ENCODE measurements at regions not wholly inside any gene's neighbourhood (a gene's known extent, or its start where the extent isn't known, plus 50 kb on each side); places are given as distances from the start of the nearest gene placed in this dataset.

DNA sequence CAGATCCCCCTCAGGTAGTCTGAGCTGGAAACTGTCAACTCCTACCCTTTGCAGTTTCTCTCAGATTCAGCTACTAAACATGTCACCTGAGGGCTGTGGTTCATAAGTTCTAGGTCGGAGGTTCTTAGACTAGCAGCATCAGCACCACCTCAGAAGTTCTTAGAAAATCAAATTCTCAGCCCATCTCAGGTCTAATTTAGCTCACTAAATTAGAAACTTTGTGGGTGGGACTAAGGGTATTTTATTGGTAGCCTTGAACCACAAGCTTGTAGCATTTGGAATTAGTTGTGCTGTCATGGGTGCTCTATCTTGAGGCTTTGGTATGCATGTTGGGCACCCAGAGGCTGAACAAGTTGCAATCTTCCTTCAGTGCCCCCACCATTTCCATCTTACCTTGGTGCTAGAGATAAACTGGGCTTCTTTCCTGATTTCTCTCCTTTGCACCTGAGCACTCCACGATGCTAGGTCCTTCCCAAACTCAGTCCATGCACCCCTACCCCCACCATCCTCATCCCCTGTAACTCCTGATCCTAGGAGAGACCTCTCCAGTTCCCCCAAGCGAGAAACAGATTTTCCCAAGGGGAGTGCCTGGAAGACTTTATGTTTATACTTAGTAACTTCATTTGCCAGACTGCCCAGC is 54.2 kb downstream of the S1PR1 start:
- no peak for FAIRE-seq

DNA sequence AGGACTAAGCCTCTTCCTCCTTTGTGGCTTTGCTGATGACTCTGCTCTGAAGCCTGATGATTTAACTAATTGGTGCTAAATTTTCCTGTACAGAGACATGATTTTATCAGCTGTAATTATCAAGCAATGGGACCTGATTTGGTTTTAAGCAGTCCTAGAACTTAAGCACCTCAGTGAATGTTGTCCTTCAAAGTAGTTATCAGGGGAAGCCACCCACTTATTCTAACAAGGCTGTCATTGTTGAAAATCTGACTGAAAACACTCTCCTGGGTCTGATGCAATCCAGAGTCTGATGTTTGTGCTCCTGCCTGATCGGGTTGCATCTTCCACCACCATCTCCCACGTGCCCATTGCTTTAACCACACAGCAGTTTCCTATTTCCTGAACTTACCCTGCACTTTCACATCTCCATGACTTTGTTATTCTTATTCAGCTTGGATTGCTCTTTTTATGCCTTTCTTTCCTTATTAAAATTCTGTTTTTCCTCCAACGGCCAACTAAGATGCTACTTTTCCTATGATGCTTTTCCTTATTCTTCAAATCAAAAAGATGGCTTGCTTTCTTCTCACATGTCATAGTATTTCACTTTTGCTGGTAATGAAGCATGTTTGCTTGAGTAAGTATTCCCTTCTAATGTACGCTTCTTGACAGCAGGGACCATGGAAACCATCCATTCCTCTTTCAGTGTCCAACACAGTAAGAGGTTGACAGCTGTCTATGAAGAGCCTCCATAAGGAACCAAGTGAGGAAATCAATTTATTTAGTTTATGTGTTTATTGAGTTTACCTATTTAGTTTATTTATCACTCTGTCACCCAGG is 55.0 kb downstream of the S1PR1 start:
- FAIRE-seq = no peak

DNA sequence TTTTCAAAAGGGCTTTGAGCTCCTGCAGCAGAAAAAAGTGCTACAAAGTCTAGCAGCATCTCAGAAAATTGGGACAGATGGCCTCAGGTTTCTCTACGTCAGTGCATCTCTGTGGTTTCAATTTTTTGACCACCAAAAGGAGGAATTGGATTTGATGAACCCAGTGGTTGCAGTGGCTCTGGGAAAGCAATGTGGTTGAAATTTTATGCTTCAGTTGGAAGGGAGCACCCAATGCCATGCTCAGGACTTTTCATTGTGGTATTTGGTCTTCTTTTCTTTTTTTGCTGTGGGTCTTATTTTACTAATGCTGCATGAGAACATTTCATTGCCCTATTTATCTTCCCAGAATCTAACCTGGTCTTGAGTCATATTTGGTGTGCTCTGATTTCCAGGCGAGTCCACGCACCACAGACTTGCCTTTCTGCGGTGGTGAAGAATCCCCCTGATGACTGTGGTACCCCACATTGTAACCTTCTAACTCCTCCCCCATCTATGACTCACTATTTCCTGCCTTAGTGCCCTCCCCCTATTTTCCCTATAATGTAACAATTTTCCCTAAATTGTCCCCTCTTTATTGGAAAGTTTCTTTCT is 56.7 kb downstream of the S1PR1 start:
- no peak for FAIRE-seq

DNA sequence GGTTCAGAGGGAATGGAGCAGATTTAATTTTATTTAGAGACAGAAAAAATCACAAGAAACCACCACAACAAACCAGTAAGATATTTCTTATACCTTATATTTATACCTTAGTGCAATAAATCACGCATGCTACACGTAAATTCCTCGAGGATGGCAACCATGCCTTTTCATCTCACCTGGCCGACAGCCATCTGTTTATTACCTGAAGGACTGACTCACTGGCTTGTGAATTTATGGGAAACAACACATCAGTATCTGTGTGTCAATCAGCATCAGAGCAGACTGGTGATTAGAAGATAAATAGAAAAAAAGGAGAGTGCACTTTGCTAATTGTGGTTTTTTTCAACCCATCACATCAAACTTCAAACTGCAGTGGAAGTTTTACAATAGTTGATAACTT is 58.4 kb downstream of the S1PR1 start:
- no peak for FAIRE-seq

DNA sequence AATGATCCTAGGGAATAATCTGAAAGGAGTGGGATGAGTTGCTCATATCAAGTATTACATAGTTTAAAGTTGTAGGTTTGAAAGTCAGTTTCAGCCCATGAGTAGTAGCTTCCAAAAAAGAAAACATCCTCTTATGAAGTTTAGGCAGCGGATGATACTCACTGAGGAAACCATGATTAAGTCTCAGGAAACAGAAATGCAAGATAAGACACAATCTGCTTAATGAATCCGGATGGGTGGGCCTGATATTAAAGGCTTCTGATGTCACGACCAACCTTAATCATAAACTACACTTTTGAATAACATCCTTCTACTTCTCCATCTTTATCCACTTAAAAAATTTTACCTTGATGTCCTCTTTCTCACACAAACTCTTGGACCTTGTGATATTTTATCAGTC is 61.8 kb downstream of the S1PR1 start:
- FAIRE-seq = no peak

DNA sequence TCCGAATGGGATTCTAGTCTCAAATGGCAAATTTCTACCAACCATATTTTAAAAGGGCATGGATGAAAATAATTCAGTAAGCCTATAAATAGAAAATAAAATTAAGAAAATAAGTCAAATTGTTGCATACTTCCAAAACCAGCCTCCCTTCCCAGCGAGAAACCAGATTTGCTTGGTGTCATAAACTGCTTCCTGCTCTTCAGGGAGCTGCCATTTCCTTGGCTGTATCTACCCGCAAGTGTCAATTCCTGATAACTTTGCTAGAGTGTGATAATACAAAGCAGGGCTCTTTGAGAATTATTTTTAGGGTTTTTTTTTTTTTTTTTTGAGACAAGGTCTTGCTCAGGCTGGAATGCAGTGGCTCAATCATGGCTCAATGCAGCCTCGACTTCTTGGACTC is 62.3 kb downstream of the S1PR1 start:
- FAIRE-seq = no peak

DNA sequence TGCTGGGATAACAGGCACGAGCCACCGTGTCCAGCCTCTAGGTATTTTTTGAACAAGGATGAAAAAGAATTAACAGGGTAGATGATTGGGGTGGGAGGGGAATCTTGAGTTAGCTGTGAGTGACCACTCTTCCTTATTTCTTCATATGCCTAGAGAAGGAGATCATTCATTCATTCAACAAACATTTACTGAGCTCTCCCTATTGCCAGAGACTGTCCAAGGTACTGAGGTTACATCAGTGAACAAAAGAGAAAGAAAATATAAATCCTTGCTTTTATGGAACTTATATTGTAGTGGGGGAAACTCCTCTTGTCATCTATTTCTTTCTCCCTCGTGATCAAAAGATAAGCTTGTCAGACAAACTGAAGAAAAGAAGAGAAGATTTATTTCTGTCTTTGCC is 62.9 kb downstream of the S1PR1 start:
- no peak for FAIRE-seq

DNA sequence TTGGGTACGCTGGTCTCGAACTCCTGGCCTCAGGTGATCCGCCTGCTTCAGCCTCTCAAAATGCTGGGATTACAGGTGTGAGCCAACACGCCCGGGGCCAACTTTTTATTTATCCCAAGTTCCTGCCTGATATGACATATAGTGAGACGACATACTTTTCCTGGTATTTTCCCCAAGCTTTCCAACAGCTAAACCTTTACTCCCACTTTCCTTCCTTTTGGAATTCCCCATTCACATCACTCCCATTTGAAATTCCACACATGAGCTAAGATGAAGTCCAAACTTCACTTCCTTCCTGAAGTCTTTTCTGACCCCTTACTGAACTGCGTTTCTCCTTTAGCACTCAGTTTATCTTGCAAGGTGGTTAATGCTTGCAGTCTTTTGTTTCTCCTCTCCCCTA is 64.1 kb downstream of the S1PR1 start:
- no peak for FAIRE-seq

DNA sequence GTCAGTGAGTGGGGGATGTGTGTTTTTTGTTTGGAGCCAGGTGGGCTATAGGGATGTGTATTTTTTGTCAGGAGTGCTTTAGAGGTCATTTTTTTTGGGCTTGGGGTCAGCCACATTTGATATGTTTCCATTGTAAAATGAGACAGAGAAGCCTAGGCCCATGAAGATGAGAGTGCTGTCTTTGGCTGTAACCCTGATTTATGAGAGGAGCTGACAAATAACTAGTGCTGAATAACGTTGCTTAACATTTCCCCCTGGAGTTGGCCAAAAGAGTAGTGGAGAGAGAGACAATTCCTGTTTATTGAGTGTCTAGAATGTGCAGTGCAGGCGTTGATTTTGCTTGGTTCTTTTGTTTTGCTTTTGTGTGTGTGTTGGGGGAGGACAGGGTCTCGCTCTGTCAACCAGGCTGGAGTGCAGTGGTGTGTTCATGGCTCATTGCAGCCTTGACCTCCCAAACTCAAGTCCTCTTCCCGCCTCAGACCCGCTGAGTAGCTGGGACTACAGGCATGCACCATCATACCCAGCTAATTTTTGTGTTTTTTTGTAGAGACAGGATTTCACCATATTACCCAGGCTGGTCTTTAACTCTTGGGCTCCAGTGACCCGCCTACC is 64.7 kb downstream of the S1PR1 start:
- FAIRE-seq = no peak

DNA sequence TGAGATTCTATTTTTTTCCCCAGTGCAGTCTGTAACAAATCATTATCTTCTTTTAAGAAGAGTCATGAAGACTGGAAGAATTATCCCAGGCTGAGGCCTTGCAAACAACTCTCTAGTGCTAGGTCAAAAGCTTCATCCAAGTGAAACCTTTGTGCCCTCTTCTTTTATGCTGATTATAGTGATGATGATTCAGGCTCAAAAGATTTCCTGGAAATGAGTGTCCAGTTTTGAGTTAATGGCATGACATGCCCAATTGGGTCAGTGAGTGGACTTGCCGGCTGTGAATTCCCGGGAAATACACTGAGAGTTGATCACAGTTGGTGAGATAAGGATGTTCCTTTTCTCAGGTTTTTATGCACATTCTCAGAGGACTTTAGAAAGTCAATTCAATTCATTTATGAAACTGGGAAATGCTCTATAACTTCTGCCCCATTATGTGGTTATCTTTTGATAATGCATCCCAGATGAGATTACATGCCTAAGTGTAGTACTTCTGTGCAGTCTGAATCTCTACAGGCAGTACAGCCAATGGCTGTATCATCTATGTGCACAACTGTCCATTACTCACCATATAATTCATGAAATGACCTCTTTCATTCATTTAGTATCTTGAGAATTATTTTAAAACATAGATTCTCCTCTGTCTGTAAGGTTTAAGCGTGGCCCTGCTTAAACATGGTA is 66.2 kb downstream of the S1PR1 start:
- no peak for FAIRE-seq

DNA sequence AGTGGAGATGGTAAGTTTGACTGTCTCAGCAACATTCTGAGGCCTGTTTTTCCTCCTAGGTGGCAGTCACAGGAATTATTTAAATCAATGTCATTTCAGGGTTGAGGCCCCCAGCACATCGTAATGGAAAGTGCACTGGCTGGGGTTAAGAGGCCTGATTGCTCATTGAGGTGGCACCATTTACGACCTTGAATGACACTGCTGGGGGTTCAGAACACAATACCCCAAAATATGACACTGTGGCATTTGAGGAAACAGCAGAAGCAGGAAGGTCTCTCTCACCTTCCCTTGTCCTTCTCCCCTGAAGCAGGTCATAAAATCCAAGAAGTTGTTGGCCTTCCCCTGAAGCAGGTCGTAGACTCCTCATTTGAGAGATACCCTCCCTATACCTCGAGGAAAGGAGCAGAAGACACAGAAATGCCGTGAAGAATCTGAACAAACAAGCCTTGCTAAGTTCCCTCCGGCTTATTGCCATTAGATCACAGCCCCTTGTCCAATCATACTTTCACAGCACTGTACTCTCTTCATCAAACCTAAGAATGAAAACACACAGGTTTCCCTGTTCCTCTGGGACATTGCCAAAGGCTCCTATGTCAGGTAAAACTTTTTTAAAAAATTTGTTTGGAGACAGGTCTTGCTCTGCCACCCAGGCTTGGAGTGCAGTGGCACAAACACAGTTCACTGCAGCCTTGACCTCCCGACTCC is 71.3 kb downstream of the S1PR1 start:
- FAIRE-seq = no peak

DNA sequence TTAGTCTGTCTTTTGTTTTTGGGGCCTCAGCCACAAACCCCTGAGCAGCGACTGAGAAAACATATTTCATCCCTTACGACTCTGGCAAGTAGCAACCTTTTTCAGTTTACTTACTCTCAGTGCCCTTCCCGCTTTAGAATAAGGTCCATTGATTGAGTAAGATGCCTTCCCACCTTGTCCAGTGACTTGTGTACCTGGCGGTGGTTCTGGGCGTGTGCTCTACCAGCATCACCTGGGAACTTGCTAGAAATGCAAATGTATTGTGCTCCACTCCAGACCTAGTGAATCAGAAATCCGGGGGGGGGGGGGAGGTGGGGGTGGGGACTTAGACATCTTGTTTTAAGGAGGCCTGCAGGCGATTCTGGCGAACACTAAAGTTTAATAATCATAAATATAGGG is 72.1 kb downstream of the S1PR1 start:
- FAIRE-seq = no peak

DNA sequence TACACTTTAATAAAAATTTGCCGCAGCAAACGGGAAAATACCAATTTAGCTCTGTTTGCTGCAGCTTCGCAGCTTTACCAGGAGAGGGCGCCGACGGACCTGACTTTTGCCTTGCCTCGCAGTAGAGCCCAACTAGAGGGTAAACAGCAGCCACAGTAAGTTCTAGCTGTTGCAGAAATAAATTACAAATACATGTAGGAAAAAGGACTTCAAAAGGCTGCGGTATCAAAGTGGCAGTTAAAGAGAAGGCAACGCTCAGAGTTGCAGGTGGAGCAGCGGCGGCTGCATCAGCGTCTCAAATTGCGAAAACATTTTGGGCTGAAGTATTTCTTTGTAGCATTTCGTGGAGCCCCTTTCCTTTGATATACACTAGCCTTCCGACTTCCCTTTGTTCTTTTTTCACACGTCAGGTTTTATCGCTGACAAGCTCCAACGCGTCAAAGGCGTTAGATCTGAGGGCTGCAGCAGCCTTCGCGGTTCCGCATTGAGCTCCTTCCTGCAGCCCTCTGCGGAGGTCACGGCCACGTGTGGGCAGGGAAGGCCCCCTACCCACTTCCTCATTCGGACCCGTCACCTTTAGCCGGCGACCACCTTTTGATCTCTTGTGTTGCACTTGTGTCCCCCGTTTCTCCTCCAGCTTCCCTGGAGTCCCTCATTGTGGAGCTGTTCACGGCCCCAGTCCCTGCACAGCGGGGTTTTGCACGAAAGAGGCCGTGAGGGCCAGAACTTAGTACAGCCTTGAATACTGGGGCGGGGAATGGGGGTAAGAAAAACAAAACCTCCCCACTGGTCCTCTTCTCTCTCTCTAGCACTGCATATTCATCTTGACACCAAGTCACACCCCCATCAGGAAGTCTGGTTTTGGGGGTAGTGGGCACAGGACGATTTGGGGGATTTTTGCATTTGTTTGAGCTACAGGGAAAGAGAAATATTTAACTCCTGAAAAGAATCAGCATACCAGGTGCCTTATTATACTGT is 72.8 kb downstream of the S1PR1 start:
- FAIRE-seq = peak; percentile 89

DNA sequence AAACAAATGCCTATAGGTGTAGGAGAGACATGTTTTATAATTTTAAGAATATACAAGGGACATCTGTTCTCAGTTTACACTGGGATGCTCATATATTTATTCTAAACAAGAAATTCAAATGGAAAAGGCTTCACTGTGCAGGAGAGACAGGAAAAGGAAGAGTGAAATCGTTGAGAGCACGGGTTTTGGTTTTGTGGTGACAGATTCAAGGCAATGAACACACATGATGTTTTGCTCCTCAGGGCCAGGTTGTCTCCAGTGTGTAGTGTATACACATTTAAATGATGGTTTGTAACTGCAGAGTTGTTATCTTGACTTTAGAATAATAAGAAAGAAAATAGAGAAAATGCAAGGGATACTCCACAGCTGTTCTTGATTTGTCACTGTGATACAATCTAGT is 73.7 kb downstream of the S1PR1 start:
- FAIRE-seq = no peak

DNA sequence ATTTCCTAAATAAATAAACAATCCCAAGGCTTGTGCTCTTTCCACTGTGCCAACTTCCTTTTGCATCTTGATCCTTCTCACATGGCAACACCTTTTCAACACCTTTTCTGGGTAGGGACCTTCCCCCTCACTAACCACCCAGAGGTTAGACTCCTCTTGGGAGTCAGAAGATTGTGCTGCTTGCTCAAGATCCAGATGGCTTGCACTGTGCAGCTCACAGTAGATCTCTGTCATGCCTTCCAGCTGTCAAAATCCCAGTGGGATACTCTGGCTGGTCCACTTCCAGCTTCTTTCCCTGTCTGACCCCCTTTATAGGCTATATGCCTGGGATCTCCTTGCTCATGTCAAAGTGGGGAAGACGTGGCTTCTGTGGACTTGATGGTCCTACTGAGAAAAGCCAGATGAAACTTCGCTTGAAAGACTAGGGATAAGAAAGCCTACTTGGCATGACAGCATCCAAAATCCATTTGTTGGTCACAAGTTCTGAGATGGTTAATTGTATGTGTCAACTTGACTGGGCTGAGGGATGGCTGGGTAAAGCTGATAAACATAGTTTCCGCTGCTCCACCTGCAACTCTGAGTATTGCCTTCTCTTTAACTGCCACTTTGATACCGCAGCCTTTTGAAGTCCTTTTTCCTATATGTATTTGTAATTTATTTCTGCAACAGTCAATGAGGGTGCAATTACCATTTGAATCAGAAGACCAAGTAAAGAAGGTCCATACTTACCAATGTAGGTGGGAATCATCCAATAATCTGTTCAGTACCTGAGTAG is 74.5 kb downstream of the S1PR1 start:
- FAIRE-seq = no peak

DNA sequence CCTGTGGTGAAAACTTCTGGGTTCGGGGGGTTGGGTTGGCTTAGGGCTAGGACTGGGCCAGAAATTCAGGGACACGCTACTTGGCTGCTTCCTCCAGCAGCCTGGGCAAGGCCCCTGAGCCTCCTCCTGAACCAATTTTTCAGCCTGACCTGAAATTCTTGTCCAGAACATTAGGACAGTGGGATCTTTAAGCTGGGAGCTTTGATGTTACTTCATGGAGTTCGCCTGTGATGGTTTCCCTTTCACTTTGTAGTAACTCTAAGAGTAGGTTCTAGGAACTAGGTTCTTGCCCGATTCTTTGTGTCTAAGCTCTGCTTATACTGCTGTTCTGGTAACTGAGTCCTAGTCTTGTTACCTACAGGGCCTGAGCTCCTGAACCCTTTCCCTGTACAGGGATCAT is 75.3 kb downstream of the S1PR1 start:
- FAIRE-seq = no peak

DNA sequence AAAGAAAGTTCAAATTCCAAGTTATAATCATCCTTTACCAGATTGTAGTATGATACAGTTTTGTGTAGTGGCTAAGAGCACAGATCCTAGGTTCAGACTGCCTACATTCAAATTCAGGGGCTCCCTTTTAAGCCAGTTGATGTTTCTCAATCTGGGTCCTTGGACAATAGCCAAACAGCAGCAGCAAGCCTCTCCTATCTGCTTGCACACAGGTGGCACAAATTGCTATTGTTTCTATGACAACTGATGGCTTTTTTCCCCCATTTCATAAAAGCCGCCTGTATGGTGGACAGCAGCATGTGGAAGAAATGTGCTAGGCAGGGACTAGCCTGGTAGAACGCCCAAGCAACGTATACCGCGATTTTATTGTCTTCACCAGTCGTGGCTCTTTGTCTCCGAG is 76.5 kb downstream of the S1PR1 start:
- FAIRE-seq = no peak

DNA sequence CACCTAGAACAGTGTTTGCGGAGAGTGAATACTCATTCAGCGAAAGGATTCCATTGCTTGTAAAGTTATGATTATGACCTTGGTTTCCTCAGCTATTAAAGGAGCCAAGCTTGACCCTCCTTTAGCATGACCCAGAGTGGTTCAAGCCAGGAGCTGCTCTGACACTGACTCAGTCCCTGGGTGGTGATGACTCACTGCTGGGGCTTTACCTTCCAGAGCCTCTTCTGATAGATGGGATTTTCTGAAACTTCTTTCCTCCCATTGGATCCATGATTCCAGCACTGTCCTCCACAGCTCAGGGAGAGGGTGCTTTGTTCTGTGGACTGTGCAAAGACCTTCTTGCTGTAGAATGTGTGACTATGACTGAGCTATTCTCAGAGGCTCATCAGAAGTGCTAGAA is 77.4 kb downstream of the S1PR1 start:
- FAIRE-seq = no peak

DNA sequence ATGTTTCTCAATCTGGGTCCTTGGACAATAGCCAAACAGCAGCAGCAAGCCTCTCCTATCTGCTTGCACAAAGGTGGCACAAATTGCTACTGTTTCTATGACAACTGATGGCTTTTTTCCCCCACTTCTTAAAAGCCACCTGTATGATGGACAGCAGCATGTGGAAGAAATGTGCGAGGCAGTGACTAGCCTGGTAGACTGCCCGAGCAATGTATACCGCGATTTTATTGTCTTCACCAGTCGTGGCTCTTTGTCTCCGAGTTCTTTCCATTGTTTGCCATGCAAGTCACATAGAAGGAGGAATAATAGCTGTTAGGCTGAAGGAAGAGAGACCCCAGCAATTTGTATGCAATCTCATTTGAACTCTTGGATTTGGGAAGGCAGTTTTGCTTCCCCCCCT is 79.4 kb downstream of the S1PR1 start:
- FAIRE-seq = no peak

DNA sequence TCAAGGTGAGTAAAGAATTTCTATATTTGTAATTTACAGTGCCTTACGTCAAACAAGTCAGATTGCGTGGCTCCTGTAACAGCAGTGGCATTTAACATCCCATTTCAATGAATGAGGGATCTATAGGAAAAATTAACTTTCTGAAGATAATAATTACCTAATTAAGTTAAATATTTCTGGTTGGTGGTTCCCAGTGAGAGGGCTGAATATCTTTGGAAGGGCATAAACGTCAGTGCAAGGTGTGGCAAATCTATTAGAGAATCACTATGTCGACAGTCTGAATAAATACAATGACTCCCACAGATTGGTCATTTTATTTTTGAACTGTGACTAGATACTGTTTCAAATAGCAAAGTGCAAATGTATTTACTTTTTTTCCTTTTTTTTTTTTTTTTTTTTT is 80.0 kb downstream of the S1PR1 start:
- FAIRE-seq = no peak

DNA sequence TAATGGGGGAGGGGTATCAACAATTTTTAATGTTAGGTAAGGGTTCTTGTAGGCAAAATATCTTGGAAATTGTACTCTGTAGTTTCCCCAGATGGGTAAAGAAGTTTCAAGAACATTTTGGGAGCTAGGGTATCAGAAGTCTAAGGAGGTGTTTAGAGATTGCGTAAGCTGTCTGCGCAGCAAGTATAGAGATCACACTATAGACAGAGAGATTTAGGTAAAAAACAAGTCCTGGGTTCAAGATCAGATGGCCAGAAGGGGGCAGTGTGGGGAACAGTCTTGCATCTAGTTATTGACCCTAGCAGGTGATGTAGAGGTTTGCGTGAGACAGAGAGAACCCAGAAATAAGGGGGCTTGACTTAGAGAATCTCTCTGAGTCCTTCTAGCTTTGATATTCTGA is 80.8 kb downstream of the S1PR1 start:
- FAIRE-seq = no peak
